AG09309 (cell line): ENCODE measurements at regions not wholly inside any gene's neighbourhood (a gene's known extent, or its start where the extent isn't known, plus 50 kb on each side); places are given as distances from the start of the nearest gene placed in this dataset.

Source experiments
- DNase-seq: peaks from one replicate; pipeline ENCODE4 v3.0.0-alpha.2; 2010; ENCODE audit warnings: low read depth
- H3K4me3 ChIP-seq: 2 replicates; pipeline ENCODE4 v1.5.1; 2011; ENCODE audit warnings: mild to moderate bottlenecking, low read depth, low read length, moderate library complexity; ENCODE audit not compliant: control insufficient read depth
- TF ChIP-seq, protein P1 (sequence below): IDR thresholded peaks from 2 replicates; pipeline ENCODE4 v1.5.1; 2011; ENCODE audit warnings: mild to moderate bottlenecking, low read depth, low read length, inconsistent platforms; ENCODE audit not compliant: insufficient read depth, control insufficient read depth; ENCODE audit errors: missing control alignments

DNA sequence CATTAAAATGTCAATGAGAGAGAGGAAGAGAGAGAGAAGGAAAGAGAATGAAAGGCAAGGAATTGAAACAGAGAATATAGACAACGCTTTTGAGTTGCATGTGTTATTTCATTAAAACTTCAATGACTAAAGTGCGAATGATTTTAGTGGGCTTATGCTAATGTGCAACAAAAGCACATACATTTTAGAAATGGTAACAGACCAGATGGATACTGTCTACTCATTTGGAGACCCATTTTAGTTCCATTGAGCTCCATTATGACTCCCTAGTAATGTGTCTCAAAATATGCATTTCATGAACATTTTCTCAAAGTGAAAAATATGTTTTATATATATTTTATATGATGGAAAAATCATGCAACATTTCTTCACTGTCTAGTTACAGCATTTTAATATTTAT, 622.2 kb upstream of the GCFC2 start:
- no peak for DNase-seq
- H3K4me3 ChIP-seq = no peak overlapping the region
- TF ChIP-seq, protein P1, sequence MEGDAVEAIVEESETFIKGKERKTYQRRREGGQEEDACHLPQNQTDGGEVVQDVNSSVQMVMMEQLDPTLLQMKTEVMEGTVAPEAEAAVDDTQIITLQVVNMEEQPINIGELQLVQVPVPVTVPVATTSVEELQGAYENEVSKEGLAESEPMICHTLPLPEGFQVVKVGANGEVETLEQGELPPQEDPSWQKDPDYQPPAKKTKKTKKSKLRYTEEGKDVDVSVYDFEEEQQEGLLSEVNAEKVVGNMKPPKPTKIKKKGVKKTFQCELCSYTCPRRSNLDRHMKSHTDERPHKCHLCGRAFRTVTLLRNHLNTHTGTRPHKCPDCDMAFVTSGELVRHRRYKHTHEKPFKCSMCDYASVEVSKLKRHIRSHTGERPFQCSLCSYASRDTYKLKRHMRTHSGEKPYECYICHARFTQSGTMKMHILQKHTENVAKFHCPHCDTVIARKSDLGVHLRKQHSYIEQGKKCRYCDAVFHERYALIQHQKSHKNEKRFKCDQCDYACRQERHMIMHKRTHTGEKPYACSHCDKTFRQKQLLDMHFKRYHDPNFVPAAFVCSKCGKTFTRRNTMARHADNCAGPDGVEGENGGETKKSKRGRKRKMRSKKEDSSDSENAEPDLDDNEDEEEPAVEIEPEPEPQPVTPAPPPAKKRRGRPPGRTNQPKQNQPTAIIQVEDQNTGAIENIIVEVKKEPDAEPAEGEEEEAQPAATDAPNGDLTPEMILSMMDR = no peak

DNA sequence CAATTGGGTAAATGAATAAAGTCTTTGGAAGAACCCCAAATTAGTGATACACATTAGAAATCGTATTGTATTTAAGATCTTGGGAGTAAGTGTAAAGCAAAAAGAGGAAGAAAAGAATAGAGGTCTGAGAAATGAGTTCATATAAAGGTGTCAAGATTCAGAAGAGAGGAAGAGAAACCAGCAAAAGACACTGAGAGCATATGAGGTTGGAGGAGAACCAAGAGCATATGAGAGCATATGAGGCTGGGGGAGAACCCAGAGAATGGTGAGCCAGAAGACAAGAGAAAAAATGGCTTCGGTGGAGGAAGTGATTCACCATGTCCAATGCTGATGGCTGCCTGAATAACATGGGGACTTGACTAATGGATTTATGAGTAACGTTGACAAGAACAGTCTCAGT, 620.1 kb upstream of the GCFC2 start:
- TF ChIP-seq, protein P1 = no peak
- DNase-seq = no peak
- no peak overlapping the region for H3K4me3 ChIP-seq

DNA sequence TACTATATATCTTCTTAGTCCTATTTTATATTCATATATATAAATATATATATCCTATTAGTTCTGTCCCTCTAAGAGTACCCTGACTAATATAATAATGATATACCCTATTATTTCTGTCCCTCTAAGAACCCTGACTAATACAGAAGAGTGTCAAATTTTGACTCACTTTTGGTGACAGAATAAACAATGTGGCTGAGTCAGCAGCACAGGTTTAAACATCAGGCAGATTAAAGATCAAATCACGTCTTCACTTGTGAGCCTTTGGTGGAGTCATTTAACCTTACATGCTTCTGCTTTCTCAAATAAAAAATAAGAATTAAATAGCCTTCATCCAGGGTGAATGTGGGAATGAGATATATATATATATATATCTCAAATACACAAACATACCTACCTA, 615.9 kb upstream of the GCFC2 start:
- no peak overlapping the region for H3K4me3 ChIP-seq
- DNase-seq = no peak
- TF ChIP-seq, protein P1 = no peak

DNA sequence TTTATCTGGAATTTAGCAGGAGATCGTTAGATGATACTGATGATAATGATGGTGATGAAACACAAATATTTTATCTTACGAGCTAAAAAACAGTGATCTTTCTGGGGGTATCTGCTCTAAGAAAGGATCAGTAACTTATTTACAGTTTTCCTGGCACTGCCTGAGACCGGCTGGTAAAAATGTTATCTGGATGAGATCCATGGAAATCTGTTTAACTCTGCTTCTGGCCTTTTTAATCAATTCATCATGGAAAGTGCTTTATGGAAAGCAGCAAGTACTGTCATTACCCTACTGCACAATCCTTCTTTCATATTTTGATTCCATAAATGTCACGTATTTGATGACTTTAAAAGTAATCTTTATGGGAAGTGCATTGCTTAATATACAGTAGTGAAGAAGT, 612.7 kb upstream of the GCFC2 start:
- TF ChIP-seq, protein P1 = no peak
- no peak for DNase-seq
- no peak overlapping the region for H3K4me3 ChIP-seq

DNA sequence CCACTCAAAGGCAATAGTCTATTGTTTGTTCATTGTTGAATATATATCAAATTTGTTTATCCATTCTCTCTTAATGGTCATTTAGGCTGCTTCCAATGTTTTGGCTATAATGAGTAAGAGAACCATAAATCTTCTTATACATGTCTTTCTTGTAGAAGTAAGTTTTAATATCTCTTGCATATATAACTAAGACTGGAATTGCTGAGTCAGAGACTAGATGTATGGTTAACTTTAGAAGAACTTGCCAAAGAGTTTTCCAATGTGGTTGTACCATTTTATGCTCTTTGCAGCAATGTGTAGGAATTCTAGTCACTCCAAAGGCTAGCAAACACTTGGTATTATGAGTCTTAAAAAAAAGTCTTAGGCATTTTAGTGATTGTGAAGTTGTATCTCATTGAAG, 610.0 kb upstream of the GCFC2 start:
- TF ChIP-seq, protein P1 = no peak

DNA sequence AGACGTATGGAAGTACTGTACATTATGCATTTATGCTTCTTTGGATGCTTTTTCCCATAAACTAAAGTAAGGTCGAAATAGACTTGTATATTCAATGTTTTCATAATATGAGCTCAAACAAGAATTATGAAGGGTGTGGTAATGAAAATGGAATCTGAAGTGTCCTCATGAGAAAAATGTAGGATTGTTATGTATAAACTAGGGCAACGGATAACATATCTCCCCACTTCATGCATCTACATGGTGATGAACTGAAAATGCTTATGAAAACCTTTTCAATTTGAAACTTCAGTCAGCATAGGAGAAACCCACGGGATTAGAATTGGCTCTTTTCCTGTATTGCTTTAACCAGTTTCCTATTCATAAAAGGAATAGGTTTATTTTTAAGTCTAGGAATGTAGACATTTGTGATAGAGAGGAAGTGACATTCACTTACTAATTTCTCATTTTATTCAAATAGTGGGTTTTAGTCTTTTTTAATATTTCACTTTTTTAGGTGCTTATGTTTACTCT, 608.2 kb upstream of the GCFC2 start:
- no peak for DNase-seq
- no peak overlapping the region for H3K4me3 ChIP-seq
- TF ChIP-seq, protein P1 = no peak

More for the DNA sequence above, 610.0 kb upstream of the GCFC2 start:
- no peak for DNase-seq
- no peak overlapping the region for H3K4me3 ChIP-seq

DNA sequence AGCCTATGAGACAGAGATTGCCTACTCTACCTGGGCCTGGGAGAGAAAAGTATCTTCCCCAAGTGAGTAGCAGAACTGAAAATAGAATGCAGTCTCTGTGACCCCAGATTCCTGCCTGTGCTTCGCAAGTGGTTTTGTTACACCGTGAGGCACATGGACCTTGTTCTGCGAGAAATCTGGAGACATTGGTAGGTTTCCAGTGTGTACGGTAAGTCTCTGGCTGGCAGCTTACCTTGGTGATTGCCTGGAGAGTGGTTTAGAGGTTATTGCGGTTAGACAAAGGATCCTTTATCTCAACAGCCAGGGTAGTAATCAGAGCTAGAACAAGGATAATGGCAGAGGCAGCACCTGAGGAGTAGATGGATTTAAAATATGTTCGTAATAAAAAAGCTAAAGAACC, 606.0 kb upstream of the GCFC2 start:
- H3K4me3 ChIP-seq = no peak overlapping the region
- TF ChIP-seq, protein P1 = no peak
- DNase-seq = no peak
